DOHH2 (cell line): ENCODE measurements at regions not wholly inside any gene's neighbourhood (a gene's known extent, or its start where the extent isn't known, plus 50 kb on each side); places are given as distances from the start of the nearest gene placed in this dataset.

Experiments used
- H3F3A ChIP-seq: fragments of 200-600 bp; sonication (generic), shearing (Covaris generic); 2 replicates; pipeline ENCODE4 v1.6.0; 2016; ENCODE audit warnings: antibody characterized with exemption, mild to moderate bottlenecking; ENCODE audit not compliant: control insufficient read depth, insufficient read depth
- H3K27ac ChIP-seq: fragments of 200-600 bp; sonication (generic); 2 replicates; pipeline ENCODE4 v1.5.1; 2014; ENCODE audit warnings: low read depth, mild to moderate bottlenecking, low read length, moderate library complexity
- H3K27me3 ChIP-seq: fragments of 200-600 bp; sonication (generic); 2 replicates; pipeline ENCODE4 v1.6.1; 2014; ENCODE audit warnings: mild to moderate bottlenecking, low read length, mixed read lengths; ENCODE audit not compliant: control insufficient read depth
- H3K36me3 ChIP-seq: fragments of 200-600 bp; sonication (generic); 2 replicates; pipeline ENCODE4 v1.6.1; 2014; ENCODE audit warnings: mild to moderate bottlenecking, low read length, moderate library complexity, mixed read lengths; ENCODE audit not compliant: control insufficient read depth
- H3K4me1 ChIP-seq: fragments of 200-600 bp; sonication (generic); 2 replicates; pipeline ENCODE4 v1.6.1; 2014; ENCODE audit warnings: mild to moderate bottlenecking, low read length, mixed read lengths; ENCODE audit not compliant: control insufficient read depth
- H3K4me2 ChIP-seq: fragments of 200-600 bp; sonication (generic); 2 replicates; pipeline ENCODE4 v1.6.0; 2014; ENCODE audit warnings: mild to moderate bottlenecking, low read length, moderate library complexity
- H3K4me3 ChIP-seq: fragments of 200-600 bp; sonication (generic); 2 replicates; pipeline ENCODE4 v1.5.1; 2014; ENCODE audit warnings: mild to moderate bottlenecking, low read length, mixed read lengths
- H3K79me2 ChIP-seq: fragments of 200-600 bp; sonication (generic); 2 replicates; pipeline ENCODE4 v1.6.1; 2014; ENCODE audit warnings: mild to moderate bottlenecking, low read length, mixed read lengths; ENCODE audit not compliant: control insufficient read depth
- H3K9me2 ChIP-seq: fragments of 200-600 bp; sonication (generic); replicated peaks from 2 replicates; pipeline ENCODE4 v1.6.1; 2014; ENCODE audit warnings: mild to moderate bottlenecking, low read length, mixed read lengths; ENCODE audit not compliant: control insufficient read depth
- H3K9me3 ChIP-seq: fragments of 200-600 bp; sonication (generic); 2 replicates; pipeline ENCODE4 v1.6.1; 2014; ENCODE audit warnings: antibody characterized with exemption, low read length, mixed read lengths; ENCODE audit not compliant: control insufficient read depth, insufficient read depth
- H4K20me1 ChIP-seq: fragments of 200-600 bp; sonication (generic); 2 replicates; pipeline ENCODE4 v1.6.0; 2014; ENCODE audit warnings: low read depth, mild to moderate bottlenecking, antibody characterized with exemption, low read length, moderate library complexity; ENCODE audit not compliant: control insufficient read depth, insufficient read depth
- CTCF ChIP-seq: fragments of 200-600 bp; sonication (generic); IDR thresholded peaks from one replicate; pipeline ENCODE4 v1.5.1; 2014; ENCODE audit warnings: antibody characterized with exemption, mild to moderate bottlenecking, low read depth, low read length; ENCODE audit not compliant: poor library complexity, severe bottlenecking
- EZH2phosphoT487 ChIP-seq: fragments of 200-600 bp; sonication (generic); IDR thresholded peaks from 2 replicates; pipeline ENCODE4 v1.6.1; 2017; ENCODE audit warnings: borderline replicate concordance, mild to moderate bottlenecking, antibody characterized with exemption, low read length, moderate library complexity, mixed read lengths

GRCh38 chr14:84770030-84770429 is 759.9 kb upstream of the FLRT2 start:
- H3K27ac ChIP-seq, result no peak overlapping the region
- no peaks in the 10 kb centered on the region for H3K79me2 ChIP-seq
- no peak overlapping the region for H3K4me2 ChIP-seq
- TF ChIP-seq EZH2phosphoT487 (no peak), CTCF (no peak)
- no peaks in the 10 kb centered on the region for H3K9me3 ChIP-seq
- H3K4me1 ChIP-seq, result no peaks in the 10 kb centered on the region
- H3K9me2 ChIP-seq, result no peaks in the 10 kb centered on the region
- H4K20me1 ChIP-seq, result no peaks in the 10 kb centered on the region
- no peak overlapping the region for H3K4me3 ChIP-seq
- H3K36me3 ChIP-seq, result no peaks in the 10 kb centered on the region
- no peaks in the 10 kb centered on the region for H3K27me3 ChIP-seq
- H3F3A ChIP-seq, result no peaks in the 10 kb centered on the region

GRCh38 chr14:84777356-84777755 is 752.6 kb upstream of the FLRT2 start:
- Histone ChIP-seq H3K79me2 (no peaks in the 10 kb centered on the region), H3K4me1 (no peaks in the 10 kb centered on the region), H3K4me2 (no peak overlapping the region), H4K20me1 (no peaks in the 10 kb centered on the region), H3F3A (no peaks in the 10 kb centered on the region), H3K27ac (no peak overlapping the region), H3K27me3 (no peaks in the 10 kb centered on the region), H3K4me3 (no peak overlapping the region), H3K9me3 (no peaks in the 10 kb centered on the region), H3K9me2 (no peaks in the 10 kb centered on the region), H3K36me3 (no peaks in the 10 kb centered on the region)
- TF ChIP-seq EZH2phosphoT487, result no peak
- TF ChIP-seq CTCF, result no peak

GRCh38 chr14:84782902-84783301 is 747.0 kb upstream of the FLRT2 start:
- H3K27me3 ChIP-seq, result no peaks in the 10 kb centered on the region
- no peak overlapping the region for H3K4me2 ChIP-seq
- H3K79me2 ChIP-seq, result no peaks in the 10 kb centered on the region
- H3K9me3 ChIP-seq, result no peaks in the 10 kb centered on the region
- H3F3A ChIP-seq, result no peaks in the 10 kb centered on the region
- no peaks in the 10 kb centered on the region for H3K4me1 ChIP-seq
- H3K27ac ChIP-seq, result no peak overlapping the region
- no peaks in the 10 kb centered on the region for H3K36me3 ChIP-seq
- no peaks in the 10 kb centered on the region for H3K9me2 ChIP-seq
- H3K4me3 ChIP-seq, result no peak overlapping the region
- H4K20me1 ChIP-seq, result no peaks in the 10 kb centered on the region
- TF ChIP-seq CTCF, result no peak
- TF ChIP-seq EZH2phosphoT487, result no peak

- H3K36me3 ChIP-seq, result no peaks in the 10 kb centered on the region
- no peaks in the 10 kb centered on the region for H3K79me2 ChIP-seq
- no peaks in the 10 kb centered on the region for H3K9me3 ChIP-seq
- no peaks in the 10 kb centered on the region for H3K4me1 ChIP-seq
- no peaks in the 10 kb centered on the region for H4K20me1 ChIP-seq
- no peak overlapping the region for H3K4me3 ChIP-seq
- no peaks in the 10 kb centered on the region for H3K9me2 ChIP-seq
- no peaks in the 10 kb centered on the region for H3K27me3 ChIP-seq
- H3K27ac ChIP-seq, result no peak overlapping the region
- H3K4me2 ChIP-seq, result no peak overlapping the region
- TF ChIP-seq EZH2phosphoT487 (no peak), CTCF (no peak)
- no peaks in the 10 kb centered on the region for H3F3A ChIP-seq
Observed at GRCh38 chr14:84783511-84783910, 746.4 kb upstream of the FLRT2 start.
